ENCODE measurements at regions not wholly inside any gene's neighbourhood (a gene's known extent, or its start where the extent isn't known, plus 50 kb on each side); places are given as distances from the start of the nearest gene placed in this dataset.

DNA sequence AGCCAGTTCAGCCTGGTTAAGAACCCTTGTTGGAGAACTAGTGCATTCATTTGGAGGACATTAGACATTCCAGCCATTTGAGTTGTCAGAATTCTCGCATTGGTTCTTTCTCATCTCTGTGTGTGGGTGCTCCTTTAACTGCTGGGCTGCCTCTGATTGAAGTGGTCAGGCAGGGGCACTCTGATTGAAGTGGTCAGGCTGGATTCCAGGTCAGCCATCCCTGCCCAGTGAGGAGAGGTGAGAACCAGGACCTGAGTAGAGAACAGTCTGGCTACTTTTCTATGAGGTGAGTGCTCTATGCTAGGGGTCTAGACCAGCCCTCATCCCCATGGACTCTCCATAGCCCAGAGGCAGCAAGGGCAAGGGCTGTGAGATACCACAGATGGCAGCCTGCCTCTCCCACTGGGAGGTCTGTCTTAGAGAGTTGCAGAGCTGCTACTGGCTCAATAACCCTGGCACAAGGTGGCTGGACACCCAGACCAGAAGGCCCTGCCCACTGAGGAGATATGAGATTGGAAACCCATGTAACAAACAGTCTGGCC is 691.6 kb downstream of the TMTC2 start:
- no peak for FAIRE-seq

DNA sequence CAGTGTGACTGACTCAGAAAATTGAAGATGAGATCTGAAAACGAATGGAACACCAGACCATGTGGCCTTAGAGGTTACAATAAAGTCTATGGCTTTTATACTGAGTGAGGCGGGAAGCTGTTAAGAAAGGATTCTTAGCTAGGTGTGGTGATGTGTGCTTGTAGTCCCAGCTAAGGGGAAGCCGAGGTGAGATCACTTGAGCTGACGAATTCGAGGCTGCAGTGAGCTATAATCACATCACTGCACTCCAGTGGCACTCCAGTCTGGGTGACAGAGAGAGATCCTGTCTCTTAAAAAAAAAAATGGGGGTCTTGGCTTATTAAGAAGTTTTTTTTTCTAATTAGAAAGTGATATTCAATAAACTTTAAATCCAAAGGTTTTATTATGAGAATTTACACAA is 678.6 kb downstream of the TMTC2 start:
- FAIRE-seq, result no peak
- DNase-seq (ENCODE audit: insufficient read length), result no peak
- TF ChIP-seq POLR2A (IDR thresholded peaks at IDR 0.05; ENCODE audit: low read depth, low read length) (no peak), POLR2AphosphoS5 (IDR thresholded peaks at IDR 0.05; ENCODE audit: low read depth, low read length) (no peak), TAF1 (IDR thresholded peaks at IDR 0.05; ENCODE audit: borderline replicate concordance, low read depth, low read length) (no peak)

More for the DNA sequence above, 691.6 kb downstream of the TMTC2 start:
- no peak for TF ChIP-seq POLR2A (IDR thresholded peaks at IDR 0.05; ENCODE audit: low read depth, low read length)
- no peak for TF ChIP-seq TAF1 (IDR thresholded peaks at IDR 0.05; ENCODE audit: borderline replicate concordance, low read depth, low read length)
- no peak for TF ChIP-seq POLR2AphosphoS5 (IDR thresholded peaks at IDR 0.05; ENCODE audit: low read depth, low read length)
- DNase-seq (ENCODE audit: insufficient read length), result no peak

DNA sequence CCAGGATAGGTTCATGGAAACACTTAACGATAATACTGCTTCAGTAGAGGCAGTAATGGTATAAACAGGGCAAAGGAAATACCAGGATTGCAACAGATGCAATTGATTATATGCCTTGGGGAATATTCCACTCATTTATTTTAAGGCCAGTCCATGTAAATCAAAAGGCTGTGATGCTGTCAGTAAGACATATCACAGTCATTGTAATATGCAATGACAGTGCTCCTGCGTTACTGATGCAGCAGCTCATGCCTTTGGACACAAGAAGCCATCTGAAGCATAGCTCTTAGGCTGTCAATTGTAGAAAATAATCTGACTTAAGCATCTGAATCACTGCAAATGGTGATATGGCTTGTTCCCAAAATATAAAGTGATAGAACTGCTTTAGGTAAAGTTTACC is 674.8 kb downstream of the TMTC2 start:
- TF ChIP-seq POLR2A (IDR thresholded peaks at IDR 0.05; ENCODE audit: low read depth, low read length), result no peak
- TF ChIP-seq POLR2AphosphoS5 (IDR thresholded peaks at IDR 0.05; ENCODE audit: low read depth, low read length), result no peak
- TF ChIP-seq TAF1 (IDR thresholded peaks at IDR 0.05; ENCODE audit: borderline replicate concordance, low read depth, low read length), result no peak
- FAIRE-seq (no peak), DNase-seq (ENCODE audit: insufficient read length) (no peak)

DNA sequence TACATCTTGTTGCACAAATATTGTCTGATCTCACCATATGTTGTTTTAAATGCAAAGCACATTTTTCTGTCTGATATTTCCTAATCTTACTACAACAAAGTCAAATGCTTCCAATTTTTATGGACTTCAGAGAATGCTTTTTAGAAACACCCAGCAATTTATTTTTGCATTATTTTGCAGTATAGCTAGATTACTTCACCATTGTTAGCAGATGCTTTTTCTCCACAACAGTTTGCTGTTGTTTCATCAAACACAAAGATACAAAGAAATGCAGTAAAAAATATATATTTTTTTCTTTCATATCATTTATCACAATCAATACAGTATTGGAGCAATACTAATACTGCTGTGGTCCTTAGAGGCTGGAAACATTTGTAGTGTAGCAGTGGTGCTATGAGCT is 674.4 kb downstream of the TMTC2 start:
- no peak for FAIRE-seq

DNA sequence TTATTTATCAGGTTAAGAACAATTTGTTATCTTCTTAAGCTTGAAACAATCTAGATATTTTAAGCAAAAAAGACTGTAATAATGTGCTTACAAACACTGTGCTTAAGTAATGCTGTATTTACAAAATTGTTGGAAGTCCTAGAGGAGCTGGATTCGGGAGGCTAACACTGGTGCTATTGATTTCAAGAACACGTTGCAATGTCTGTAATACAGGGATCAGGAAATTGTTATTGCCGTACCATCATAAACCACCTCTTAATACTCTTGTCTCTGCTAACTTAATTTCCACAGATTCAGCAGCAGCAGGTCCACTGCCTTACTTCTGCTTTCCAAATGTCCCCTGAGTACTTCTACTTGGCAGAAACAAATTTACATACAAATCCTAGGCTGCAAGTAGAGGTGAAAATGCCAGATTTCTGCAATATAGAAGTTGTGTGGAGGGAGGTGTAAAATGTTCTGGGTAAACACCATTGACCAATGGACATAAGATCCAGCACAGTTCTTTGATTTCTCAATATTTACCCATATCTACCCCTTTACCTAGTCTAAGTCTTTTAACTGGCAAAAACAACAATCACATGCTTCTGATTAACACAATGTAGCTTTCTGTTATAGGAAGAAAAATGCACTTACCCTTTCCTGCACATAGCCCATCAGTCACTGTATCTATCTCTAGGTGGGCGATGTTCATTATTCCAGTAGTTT is 663.4 kb downstream of the TMTC2 start:
- DNase-seq (ENCODE audit: insufficient read length), result no peak
- no peak for FAIRE-seq

More for the DNA sequence above, 674.4 kb downstream of the TMTC2 start:
- no peak for DNase-seq (ENCODE audit: insufficient read length)
- TF ChIP-seq TAF1 (IDR thresholded peaks at IDR 0.05; ENCODE audit: borderline replicate concordance, low read depth, low read length), result no peak
- TF ChIP-seq POLR2A (IDR thresholded peaks at IDR 0.05; ENCODE audit: low read depth, low read length), result no peak
- TF ChIP-seq POLR2AphosphoS5 (IDR thresholded peaks at IDR 0.05; ENCODE audit: low read depth, low read length), result no peak

DNA sequence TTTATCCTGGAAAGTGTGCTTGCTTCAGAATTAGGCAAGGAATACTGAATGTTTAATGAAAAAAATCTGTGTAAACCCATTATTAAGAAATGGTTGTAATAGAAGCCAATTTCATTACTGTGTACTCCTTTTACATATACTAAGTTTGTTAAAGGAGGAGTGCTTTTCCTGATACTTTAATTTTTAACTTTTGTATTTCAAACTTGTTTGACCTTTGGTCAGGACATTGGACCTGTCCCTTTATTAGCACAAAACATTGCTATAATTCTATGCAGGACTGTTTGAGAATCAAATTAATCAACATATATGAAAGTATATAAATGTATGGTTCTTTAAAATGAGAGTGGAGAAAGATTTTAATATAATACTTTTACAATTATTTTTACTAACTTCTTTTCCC is 659.6 kb downstream of the TMTC2 start:
- TF ChIP-seq POLR2A (IDR thresholded peaks at IDR 0.05; ENCODE audit: low read depth, low read length), result no peak
- no peak for TF ChIP-seq POLR2AphosphoS5 (IDR thresholded peaks at IDR 0.05; ENCODE audit: low read depth, low read length)
- no peak for TF ChIP-seq TAF1 (IDR thresholded peaks at IDR 0.05; ENCODE audit: borderline replicate concordance, low read depth, low read length)
- DNase-seq (ENCODE audit: insufficient read length), result no peak
- FAIRE-seq, result no peak

More for the DNA sequence above, 663.4 kb downstream of the TMTC2 start:
- TF ChIP-seq POLR2AphosphoS5 (IDR thresholded peaks at IDR 0.05; ENCODE audit: low read depth, low read length) (no peak), TAF1 (IDR thresholded peaks at IDR 0.05; ENCODE audit: borderline replicate concordance, low read depth, low read length) (no peak), POLR2A (IDR thresholded peaks at IDR 0.05; ENCODE audit: low read depth, low read length) (no peak)

DNA sequence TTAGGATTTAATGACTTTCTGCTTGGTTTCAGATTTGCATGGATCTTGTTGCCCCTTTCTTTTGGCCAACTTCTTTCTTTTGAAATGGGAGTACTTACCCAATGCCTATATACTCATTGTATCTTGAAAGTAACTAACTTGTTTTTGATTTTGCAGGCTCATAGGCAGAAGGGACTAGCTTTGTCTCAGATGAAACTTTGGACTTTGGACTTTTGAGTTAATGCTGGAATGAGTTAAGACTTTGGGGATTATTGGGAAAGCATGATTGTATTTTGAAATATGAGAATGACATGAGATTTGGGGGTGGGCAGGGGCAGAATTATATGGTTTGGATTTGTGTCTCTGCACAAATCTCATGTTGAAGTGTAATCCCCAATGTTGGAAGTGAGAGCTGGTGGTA is 657.1 kb downstream of the TMTC2 start:
- TF ChIP-seq POLR2AphosphoS5 (IDR thresholded peaks at IDR 0.05; ENCODE audit: low read depth, low read length) (no peak), TAF1 (IDR thresholded peaks at IDR 0.05; ENCODE audit: borderline replicate concordance, low read depth, low read length) (no peak), POLR2A (IDR thresholded peaks at IDR 0.05; ENCODE audit: low read depth, low read length) (no peak)
- FAIRE-seq (no peak), DNase-seq (ENCODE audit: insufficient read length) (no peak)

DNA sequence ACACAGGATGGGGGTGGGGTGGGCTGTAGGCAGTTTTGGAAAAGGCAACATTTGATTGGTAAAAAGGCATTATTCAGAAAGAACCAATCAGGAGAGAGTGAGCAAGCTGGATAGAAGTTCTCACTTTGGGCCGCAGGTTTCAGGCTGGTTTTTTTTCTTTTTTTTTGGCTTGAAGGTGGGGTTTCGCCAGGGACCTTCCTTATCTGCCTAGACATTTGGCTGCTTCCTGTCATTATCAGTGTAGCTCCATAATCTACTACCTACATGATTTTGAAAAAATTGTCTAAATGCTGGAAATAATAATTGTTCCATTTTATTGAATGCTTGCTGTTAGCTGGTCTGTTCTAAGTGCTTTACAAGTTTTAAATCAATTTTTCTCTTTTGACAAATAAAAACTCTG is 649.0 kb downstream of the TMTC2 start:
- TF ChIP-seq POLR2AphosphoS5 (IDR thresholded peaks at IDR 0.05; ENCODE audit: low read depth, low read length), result no peak
- TF ChIP-seq POLR2A (IDR thresholded peaks at IDR 0.05; ENCODE audit: low read depth, low read length), result no peak
- TF ChIP-seq TAF1 (IDR thresholded peaks at IDR 0.05; ENCODE audit: borderline replicate concordance, low read depth, low read length), result no peak
- DNase-seq (ENCODE audit: insufficient read length) (no peak), FAIRE-seq (no peak)

DNA sequence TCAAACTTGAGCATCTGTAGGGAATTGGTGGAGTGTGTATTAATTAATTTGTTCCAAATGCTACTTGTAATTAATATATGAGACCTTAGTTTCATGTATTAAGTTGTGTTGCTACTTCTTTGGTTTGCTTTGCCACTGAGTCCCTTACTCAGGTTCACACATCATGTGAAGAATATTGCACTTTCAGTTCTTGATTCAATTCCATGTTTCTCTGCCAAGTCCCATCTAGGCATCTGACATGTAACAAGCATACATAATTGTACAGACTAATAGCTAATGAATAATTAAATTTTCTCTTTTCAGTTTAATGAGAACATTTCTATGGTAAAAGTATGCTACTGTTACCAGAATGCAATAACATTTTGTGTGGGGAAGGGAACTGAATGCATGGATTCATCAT is 640.0 kb downstream of the TMTC2 start:
- DNase-seq (ENCODE audit: insufficient read length), result no peak
- no peak for FAIRE-seq
- TF ChIP-seq TAF1 (IDR thresholded peaks at IDR 0.05; ENCODE audit: borderline replicate concordance, low read depth, low read length), result no peak
- no peak for TF ChIP-seq POLR2A (IDR thresholded peaks at IDR 0.05; ENCODE audit: low read depth, low read length)
- TF ChIP-seq POLR2AphosphoS5 (IDR thresholded peaks at IDR 0.05; ENCODE audit: low read depth, low read length), result no peak

DNA sequence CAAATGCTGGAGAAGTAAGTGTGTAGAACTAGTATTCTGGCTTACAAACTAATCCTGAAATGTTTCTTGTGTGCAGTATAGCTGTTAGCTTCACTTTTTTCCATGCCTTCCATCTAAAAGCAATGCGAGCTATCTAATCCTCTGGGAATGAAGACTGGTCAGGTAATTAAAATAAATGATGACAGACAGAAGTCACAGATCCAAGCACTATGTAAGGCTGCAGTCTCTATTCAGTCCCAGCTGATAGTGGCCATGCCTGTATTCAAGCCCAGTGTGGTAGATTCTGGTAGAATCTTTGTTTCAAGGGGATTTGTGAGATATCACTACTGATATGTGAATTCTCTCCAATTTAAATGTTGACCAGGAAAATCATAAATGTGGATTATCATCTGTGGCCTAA is 637.2 kb downstream of the TMTC2 start:
- no peak for DNase-seq (ENCODE audit: insufficient read length)
- TF ChIP-seq TAF1 (IDR thresholded peaks at IDR 0.05; ENCODE audit: borderline replicate concordance, low read depth, low read length) (no peak), POLR2AphosphoS5 (IDR thresholded peaks at IDR 0.05; ENCODE audit: low read depth, low read length) (no peak), POLR2A (IDR thresholded peaks at IDR 0.05; ENCODE audit: low read depth, low read length) (no peak)
- no peak for FAIRE-seq

DNA sequence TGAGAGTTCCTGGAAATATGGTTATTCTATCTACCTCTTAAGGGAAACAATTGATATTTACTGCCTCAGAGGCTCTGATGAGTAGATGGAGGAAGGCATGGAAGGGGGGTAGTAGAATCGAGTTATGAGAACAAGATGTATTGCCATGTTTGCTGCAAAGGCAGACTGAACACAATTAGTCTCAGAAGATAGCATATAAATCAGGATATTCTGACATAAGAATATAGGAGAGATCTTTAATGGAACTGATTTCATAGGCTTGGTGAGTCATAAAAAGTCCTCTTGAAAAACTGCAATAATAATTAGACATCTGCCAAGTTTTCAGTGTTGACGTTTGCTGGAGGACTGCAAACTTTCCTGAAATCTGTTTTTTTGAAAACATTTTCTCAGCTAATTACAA is 636.1 kb downstream of the TMTC2 start:
- FAIRE-seq (no peak), DNase-seq (ENCODE audit: insufficient read length) (no peak)
- TF ChIP-seq TAF1 (IDR thresholded peaks at IDR 0.05; ENCODE audit: borderline replicate concordance, low read depth, low read length) (no peak), POLR2AphosphoS5 (IDR thresholded peaks at IDR 0.05; ENCODE audit: low read depth, low read length) (no peak), POLR2A (IDR thresholded peaks at IDR 0.05; ENCODE audit: low read depth, low read length) (no peak)

DNA sequence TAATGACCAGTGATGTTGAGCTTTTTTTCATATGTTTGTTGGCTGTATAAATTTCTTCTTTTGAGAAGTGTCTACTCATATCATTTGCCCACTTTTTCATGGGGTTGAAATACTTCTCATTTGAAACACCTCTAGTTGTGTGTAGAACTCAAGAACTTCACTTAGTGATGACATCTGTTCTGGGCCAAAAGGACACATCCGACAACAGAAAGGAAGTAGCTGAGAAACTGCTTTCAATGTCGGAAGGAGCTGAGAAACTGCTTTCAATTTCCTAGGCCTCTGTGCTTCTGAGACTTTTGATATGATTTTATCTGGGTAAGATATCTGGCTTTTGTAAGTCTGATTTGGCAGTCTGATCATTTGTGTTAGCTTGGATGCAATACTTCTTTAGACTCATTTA is 635.3 kb downstream of the TMTC2 start:
- TF ChIP-seq TAF1 (IDR thresholded peaks at IDR 0.05; ENCODE audit: borderline replicate concordance, low read depth, low read length) (no peak), POLR2AphosphoS5 (IDR thresholded peaks at IDR 0.05; ENCODE audit: low read depth, low read length) (no peak), POLR2A (IDR thresholded peaks at IDR 0.05; ENCODE audit: low read depth, low read length) (no peak)
- DNase-seq (ENCODE audit: insufficient read length) (no peak), FAIRE-seq (no peak)
